GM12878 (cell line): ENCODE measurements at regions not wholly inside any gene's neighbourhood (a gene's known extent, or its start where the extent isn't known, plus 50 kb on each side); places are given as distances from the start of the nearest gene placed in this dataset.
A peak's percentile ranks its signal among the peaks of the same experiment; 100 is the strongest.

Experiments used
- ATAC-seq: fragments of 200-7000 bp; cut with Tn5 transposase; 3 replicates; pipeline ENCODE4 v1.9.1; 2020; ENCODE audit warnings: mild to moderate bottlenecking, moderate library complexity
- BruUV-seq: library from RNA; stranded (reverse); fragments of 400-500 nt; replicated peaks from 2 replicates; lab custom pipeline; 2021; lab: Mats Ljungman, UMichigan
- CTCF ChIA-PET: fragments of 300-600 bp; sonication (Branson Sonifier 250); formaldehyde crosslinking; extraction: SDS; loops from one replicate; lab custom pipeline; 2021; ENCODE audit warnings: inconsistent platforms; lab: Yijun Ruan, JAX
- POLR2A ChIA-PET: fragments of 350-600 bp; formaldehyde crosslinking; extraction: SDS; loops from one replicate; lab custom pipeline; 2021; ENCODE audit warnings: inconsistent platforms; lab: Charles Lee
- RAD21 ChIA-PET: fragments of 300-600 bp; sonication (Branson Sonifier 250); formaldehyde crosslinking; loops from one replicate; lab custom pipeline; 2023; ENCODE audit warnings: antibody characterized with exemption; ENCODE audit not compliant: unreplicated experiment; lab: Charles Lee
- SMC1A ChIA-PET: fragments of 300-600 bp; sonication (Branson Sonifier 250); formaldehyde crosslinking; loops from one replicate; lab custom pipeline; 2023; ENCODE audit not compliant: unreplicated experiment, uncharacterized antibody; lab: Charles Lee
- DNase-seq: peaks from one replicate; pipeline ENCODE4 v3.0.0-alpha.2; 2011; ENCODE audit warnings: low read depth, low spot score
- FAIRE-seq: peaks from 3 replicates; lab custom pipeline; 2011; peaks lifted over from hg19 to GRCh38; lab: Jason Lieb, UNC
- H2AFZ ChIP-seq: 2 replicates; pipeline ENCODE4 v1.6.0; 2011; ENCODE audit warnings: low read depth, low read length, control low read depth; ENCODE audit not compliant: control insufficient read depth
- H3K27ac ChIP-seq: 2 replicates; pipeline ENCODE4 v1.5.1; 2011; ENCODE audit warnings: control low read depth; ENCODE audit not compliant: control insufficient read depth, insufficient read depth
- H3K27me3 ChIP-seq, 2 experiments: replicated peaks in 1 of 2; 2 replicates each; pipeline versions ENCODE4 v1.6.0 to v1.6.1; 2011; ENCODE audit warnings: low read length in 1 of 2; ENCODE audit not compliant: control insufficient read depth in 2 of 2, insufficient read depth in 2 of 2
- H3K36me3 ChIP-seq, 2 experiments: 2 replicates each; pipeline ENCODE4 v1.5.1; 2011; ENCODE audit warnings: low read length in 1 of 2; ENCODE audit not compliant: control insufficient read depth in 2 of 2, insufficient read depth in 2 of 2
- H3K4me1 ChIP-seq: 2 replicates; pipeline ENCODE4 v1.6.1; 2011; ENCODE audit warnings: mild to moderate bottlenecking, low read length, moderate library complexity, mixed read lengths; ENCODE audit not compliant: control insufficient read depth, insufficient read depth
- H3K4me2 ChIP-seq: 2 replicates; pipeline ENCODE4 v1.6.0; 2011; ENCODE audit warnings: control low read depth; ENCODE audit not compliant: control insufficient read depth, insufficient read depth
- H3K4me3 ChIP-seq: fragments of 200-600 bp; sonication (generic); 2 replicates; pipeline ENCODE4 v1.5.1; 2016
- H3K79me2 ChIP-seq: 2 replicates; pipeline ENCODE4 v1.6.0; 2011; ENCODE audit warnings: low read length; ENCODE audit not compliant: control insufficient read depth, insufficient read depth
- H3K9ac ChIP-seq: 2 replicates; pipeline ENCODE4 v1.8.0; 2011; ENCODE audit warnings: low read length, control low read depth, mixed read lengths; ENCODE audit not compliant: control insufficient read depth, insufficient read depth
- H3K9me3 ChIP-seq: replicated peaks from 3 replicates; pipeline ENCODE4 v1.5.1; 2011; ENCODE audit warnings: mild to moderate bottlenecking, low read length; ENCODE audit not compliant: control insufficient read depth, insufficient read depth
- H4K20me1 ChIP-seq: 2 replicates; pipeline ENCODE4 v1.6.0; 2011; ENCODE audit not compliant: control insufficient read depth, insufficient read depth
- FOXK2 ChIP-seq: fragments of 450-650 bp; IDR thresholded peaks from 2 replicates; pipeline ENCODE4 v1.6.1; 2017; ENCODE audit warnings: mild to moderate bottlenecking, moderate library complexity
- HDAC6 ChIP-seq: fragments of 200-600 bp; sonication (generic); IDR thresholded peaks from one replicate; pipeline ENCODE4 v1.8.0; 2017; ENCODE audit warnings: antibody characterized with exemption; ENCODE audit not compliant: unreplicated experiment
- NFYB ChIP-seq: IDR thresholded peaks from 2 replicates; pipeline ENCODE4 v1.6.1; 2011; ENCODE audit warnings: low read depth, mild to moderate bottlenecking, low read length, improper control_type of control experiment, moderate library complexity; ENCODE audit not compliant: insufficient read depth
- RB1 ChIP-seq: fragments of 450-650 bp; formaldehyde crosslinking; IDR thresholded peaks from 2 replicates; pipeline ENCODE4 v1.6.1; 2017; ENCODE audit warnings: mild to moderate bottlenecking, borderline replicate concordance
- SMC3 ChIP-seq: IDR thresholded peaks from 2 replicates; pipeline ENCODE4 v1.6.1; 2011; ENCODE audit warnings: low read length, improper control_type of control experiment, borderline replicate concordance
- SP1 ChIP-seq: IDR thresholded peaks from one replicate; pipeline ENCODE4 v1.6.1; 2011; ENCODE audit warnings: low read depth, low read length
- SUPT20H ChIP-seq: IDR thresholded peaks from 2 replicates; pipeline ENCODE4 v1.6.1; 2011; ENCODE audit warnings: low read depth, mild to moderate bottlenecking, low read length, moderate library complexity, borderline replicate concordance; ENCODE audit not compliant: control insufficient read depth
- TAF1 ChIP-seq: IDR thresholded peaks from 2 replicates; pipeline ENCODE4 v1.6.1; 2011; ENCODE audit warnings: mild to moderate bottlenecking, low read depth, low read length, borderline replicate concordance
- ZNF24 ChIP-seq: fragments of 450-650 bp; IDR thresholded peaks from 2 replicates; pipeline ENCODE4 v1.6.1; 2017; ENCODE audit warnings: antibody characterized with exemption, mild to moderate bottlenecking
- WGBS: methylation state at CpG from one replicate; pipeline ENCODE4 v1.1.6; 2016; ENCODE audit warnings: low lambda C conversion rate; ENCODE audit not compliant: insufficient replicate concordance, insufficient coverage; ENCODE audit errors: missing lambda C conversion rate; 5-methylcytosine and 5-hydroxymethylcytosine counted together
- in situ Hi-C: fragments of 300-500 bp; cut with MboI; formaldehyde crosslinking; loops from 9 replicates; pipeline ENCODE4 v1.14.3; 2018; ENCODE audit warnings: mixed read lengths
- intact Hi-C: fragments of 100-400 bp; cut with micrococcal nuclease; formaldehyde crosslinking; loops from one replicate; pipeline ENCODE4 v1.14.2; 2022; ENCODE audit not compliant: unreplicated experiment
- TF ChIP-seq, protein P1 (sequence below), 3 experiments: IDR thresholded peaks in 2 of 3; conservative IDR thresholded peaks in 1 of 3; 2 replicates each; pipeline ENCODE4 v1.5.1; 2011; ENCODE audit warnings: low read depth in 3 of 3, low read length in 3 of 3, mild to moderate bottlenecking in 3 of 3, control low read depth in 2 of 3, moderate library complexity in 2 of 3, inconsistent platforms in 1 of 3, mixed read lengths in 1 of 3; ENCODE audit not compliant: control insufficient read depth in 2 of 3, insufficient read depth in 1 of 3; ENCODE audit errors: extremely low read depth in 1 of 3
- TF ChIP-seq, protein P2 (sequence below): fragments of 450-650 bp; IDR thresholded peaks from 2 replicates; pipeline ENCODE4 v1.6.1; 2017; ENCODE audit warnings: antibody characterized with exemption, mild to moderate bottlenecking, moderate library complexity
- TF ChIP-seq, protein P3 (sequence below): fragments of 450-650 bp; IDR thresholded peaks from 2 replicates; pipeline ENCODE4 v1.6.1; 2016; ENCODE audit warnings: mild to moderate bottlenecking

DNA sequence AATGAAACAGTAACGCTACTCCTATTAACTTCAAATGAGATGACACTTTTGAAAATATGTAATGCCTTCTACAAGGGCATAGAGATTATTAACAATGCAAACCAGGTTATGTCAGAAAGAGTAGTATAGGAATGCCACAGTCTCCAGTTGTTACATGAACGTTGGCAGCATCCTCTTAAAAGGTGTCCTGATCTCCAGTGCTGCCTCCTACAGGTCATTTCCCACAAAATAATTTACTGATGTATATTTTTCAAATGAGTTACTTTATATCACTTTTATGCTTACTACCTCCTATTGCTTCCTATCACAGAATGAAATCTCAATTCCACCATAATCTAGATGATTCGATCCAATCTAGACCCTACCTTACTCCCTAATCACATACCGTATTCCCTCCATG, 195.2 kb upstream of the EPHA5 start:
- TF ChIP-seq, protein P1, sequence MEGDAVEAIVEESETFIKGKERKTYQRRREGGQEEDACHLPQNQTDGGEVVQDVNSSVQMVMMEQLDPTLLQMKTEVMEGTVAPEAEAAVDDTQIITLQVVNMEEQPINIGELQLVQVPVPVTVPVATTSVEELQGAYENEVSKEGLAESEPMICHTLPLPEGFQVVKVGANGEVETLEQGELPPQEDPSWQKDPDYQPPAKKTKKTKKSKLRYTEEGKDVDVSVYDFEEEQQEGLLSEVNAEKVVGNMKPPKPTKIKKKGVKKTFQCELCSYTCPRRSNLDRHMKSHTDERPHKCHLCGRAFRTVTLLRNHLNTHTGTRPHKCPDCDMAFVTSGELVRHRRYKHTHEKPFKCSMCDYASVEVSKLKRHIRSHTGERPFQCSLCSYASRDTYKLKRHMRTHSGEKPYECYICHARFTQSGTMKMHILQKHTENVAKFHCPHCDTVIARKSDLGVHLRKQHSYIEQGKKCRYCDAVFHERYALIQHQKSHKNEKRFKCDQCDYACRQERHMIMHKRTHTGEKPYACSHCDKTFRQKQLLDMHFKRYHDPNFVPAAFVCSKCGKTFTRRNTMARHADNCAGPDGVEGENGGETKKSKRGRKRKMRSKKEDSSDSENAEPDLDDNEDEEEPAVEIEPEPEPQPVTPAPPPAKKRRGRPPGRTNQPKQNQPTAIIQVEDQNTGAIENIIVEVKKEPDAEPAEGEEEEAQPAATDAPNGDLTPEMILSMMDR (IDR thresholded peaks at IDR 0.05 in 2 of 3, conservative IDR thresholded peaks at IDR 0.05 in 1 of 3; ENCODE audit: control insufficient read depth in 2 of 3, extremely low read depth in 1 of 3, insufficient read depth in 1 of 3, low read depth in 3 of 3, low read length in 3 of 3): peak; percentile 20 to 29 (median 27); a peak in 3 of 6 replicates
- TF ChIP-seq SMC3 (peak; percentile 12; the same call in 1 of the 2 replicates), NFYB (no peak), FOXK2 (no peak)
- H3K4me3 ChIP-seq: no peak overlapping the region
- no peaks in the 10 kb centered on the region for H3K9me3 ChIP-seq
- intact Hi-C loops: no loop called here
- WGBS: 38% methylated on average over 4 of the region's 4 CpGs
- no peaks in the 10 kb centered on the region for H3K4me1 ChIP-seq
- no peak overlapping the region for H3K4me2 ChIP-seq
- ChIA-PET CTCF (interaction anchor here (1.1 kb wide), 2 partner anchors 8 to 24 kb away, joined by 3 read pairs; no protein-coding TSS in a partner anchor), RAD21 (no interaction called here), POLR2A (no interaction called here), SMC1A (no interaction called here)
- FAIRE-seq (no peak), ATAC-seq (peak; percentile 25; the same call in 1 of the 3 replicates), DNase-seq (no peak)
- in situ Hi-C loops: no loop called here
- no peak overlapping the region for H3K9ac ChIP-seq
- H3K79me2 ChIP-seq: no peaks in the 10 kb centered on the region
- no peaks in the 10 kb centered on the region for H4K20me1 ChIP-seq
- no peaks in the 10 kb centered on the region for H3K36me3 ChIP-seq
- no peak overlapping the region for H2AFZ ChIP-seq
- no TSS peak for BruUV-seq
- H3K27me3 ChIP-seq: no peaks in the 10 kb centered on the region
- H3K27ac ChIP-seq: no peak overlapping the region

DNA sequence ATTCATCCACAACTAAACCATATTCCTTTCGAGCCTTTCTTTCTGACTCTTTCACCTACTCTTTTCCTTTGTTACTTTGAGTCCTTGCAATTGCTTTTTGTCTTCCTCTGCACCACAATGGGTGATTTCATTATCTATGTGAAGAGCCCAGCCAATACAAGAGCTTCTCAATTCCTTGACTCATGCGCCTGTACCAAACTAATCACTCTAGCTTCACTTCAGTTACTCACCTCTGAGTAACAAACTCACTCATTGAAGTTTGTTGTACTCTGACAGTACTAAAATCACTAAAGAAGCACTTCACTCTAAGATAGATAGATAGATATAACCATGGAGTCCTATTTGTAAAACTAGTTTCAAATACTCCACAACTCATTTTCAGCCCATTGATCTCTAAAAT, 191.7 kb upstream of the EPHA5 start:
- ChIA-PET RAD21 (no interaction called here), CTCF (no interaction called here), POLR2A (no interaction called here), SMC1A (no interaction called here)
- in situ Hi-C loops (no loop called here), intact Hi-C loops (no loop called here)
- H3K4me2 ChIP-seq: no peak overlapping the region
- H3K9ac ChIP-seq: no peak overlapping the region
- H3K9me3 ChIP-seq: no peaks in the 10 kb centered on the region
- H3K27ac ChIP-seq: no peak overlapping the region
- no peaks in the 10 kb centered on the region for H3K36me3 ChIP-seq
- no TSS peak for BruUV-seq
- ATAC-seq (no peak), FAIRE-seq (no peak), DNase-seq (no peak)
- no peaks in the 10 kb centered on the region for H3K27me3 ChIP-seq
- H2AFZ ChIP-seq: no peak overlapping the region
- no peak overlapping the region for H3K4me3 ChIP-seq
- no peaks in the 10 kb centered on the region for H3K79me2 ChIP-seq
- WGBS: 6% methylated on average over 2 of the region's 2 CpGs
- no peaks in the 10 kb centered on the region for H3K4me1 ChIP-seq
- no peaks in the 10 kb centered on the region for H4K20me1 ChIP-seq
- TF ChIP-seq, protein P2, sequence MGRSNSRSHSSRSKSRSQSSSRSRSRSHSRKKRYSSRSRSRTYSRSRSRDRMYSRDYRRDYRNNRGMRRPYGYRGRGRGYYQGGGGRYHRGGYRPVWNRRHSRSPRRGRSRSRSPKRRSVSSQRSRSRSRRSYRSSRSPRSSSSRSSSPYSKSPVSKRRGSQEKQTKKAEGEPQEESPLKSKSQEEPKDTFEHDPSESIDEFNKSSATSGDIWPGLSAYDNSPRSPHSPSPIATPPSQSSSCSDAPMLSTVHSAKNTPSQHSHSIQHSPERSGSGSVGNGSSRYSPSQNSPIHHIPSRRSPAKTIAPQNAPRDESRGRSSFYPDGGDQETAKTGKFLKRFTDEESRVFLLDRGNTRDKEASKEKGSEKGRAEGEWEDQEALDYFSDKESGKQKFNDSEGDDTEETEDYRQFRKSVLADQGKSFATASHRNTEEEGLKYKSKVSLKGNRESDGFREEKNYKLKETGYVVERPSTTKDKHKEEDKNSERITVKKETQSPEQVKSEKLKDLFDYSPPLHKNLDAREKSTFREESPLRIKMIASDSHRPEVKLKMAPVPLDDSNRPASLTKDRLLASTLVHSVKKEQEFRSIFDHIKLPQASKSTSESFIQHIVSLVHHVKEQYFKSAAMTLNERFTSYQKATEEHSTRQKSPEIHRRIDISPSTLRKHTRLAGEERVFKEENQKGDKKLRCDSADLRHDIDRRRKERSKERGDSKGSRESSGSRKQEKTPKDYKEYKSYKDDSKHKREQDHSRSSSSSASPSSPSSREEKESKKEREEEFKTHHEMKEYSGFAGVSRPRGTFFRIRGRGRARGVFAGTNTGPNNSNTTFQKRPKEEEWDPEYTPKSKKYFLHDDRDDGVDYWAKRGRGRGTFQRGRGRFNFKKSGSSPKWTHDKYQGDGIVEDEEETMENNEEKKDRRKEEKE: no peak
- no peak for TF ChIP-seq RB1
- TF ChIP-seq SP1: no peak
- TF ChIP-seq SUPT20H: no peak
- no peak for TF ChIP-seq HDAC6
- TF ChIP-seq ZNF24: no peak
- TF ChIP-seq TAF1: no peak
- TF ChIP-seq, protein P3, sequence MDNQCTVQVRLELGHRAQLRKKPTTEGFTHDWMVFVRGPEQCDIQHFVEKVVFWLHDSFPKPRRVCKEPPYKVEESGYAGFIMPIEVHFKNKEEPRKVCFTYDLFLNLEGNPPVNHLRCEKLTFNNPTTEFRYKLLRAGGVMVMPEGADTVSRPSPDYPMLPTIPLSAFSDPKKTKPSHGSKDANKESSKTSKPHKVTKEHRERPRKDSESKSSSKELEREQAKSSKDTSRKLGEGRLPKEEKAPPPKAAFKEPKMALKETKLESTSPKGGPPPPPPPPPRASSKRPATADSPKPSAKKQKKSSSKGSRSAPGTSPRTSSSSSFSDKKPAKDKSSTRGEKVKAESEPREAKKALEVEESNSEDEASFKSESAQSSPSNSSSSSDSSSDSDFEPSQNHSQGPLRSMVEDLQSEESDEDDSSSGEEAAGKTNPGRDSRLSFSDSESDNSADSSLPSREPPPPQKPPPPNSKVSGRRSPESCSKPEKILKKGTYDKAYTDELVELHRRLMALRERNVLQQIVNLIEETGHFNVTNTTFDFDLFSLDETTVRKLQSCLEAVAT: no peak
